WERI-Rb-1 (cell line): ENCODE measurements at regions not wholly inside any gene's neighbourhood (a gene's known extent, or its start where the extent isn't known, plus 50 kb on each side); places are given as distances from the start of the nearest gene placed in this dataset.
"Not testable (repeated sequence)": the region's sequence is repeated elsewhere in the genome, so short reads cannot be mapped to it uniquely, and the experiment has no call there.

Experiments used
- DNase-seq: peaks from one replicate; pipeline ENCODE4 v3.0.0-alpha.2; 2020
- H3K27ac ChIP-seq: fragments of 250-450 bp; sonication (Bioruptor Pico); 2 replicates; pipeline ENCODE4 v1.5.1; 2020; ENCODE audit warnings: mild to moderate bottlenecking, moderate library complexity
- H3K27me3 ChIP-seq: fragments of 250-450 bp; sonication (Bioruptor Pico); 2 replicates; pipeline ENCODE4 v1.5.1; 2021; ENCODE audit warnings: mild to moderate bottlenecking, low read depth, moderate library complexity; ENCODE audit not compliant: insufficient read depth, severe bottlenecking
- H3K36me3 ChIP-seq: fragments of 250-450 bp; sonication (Bioruptor Pico); 2 replicates; pipeline ENCODE4 v1.5.1; 2020; ENCODE audit warnings: mild to moderate bottlenecking, moderate library complexity
- H3K4me3 ChIP-seq: 2 replicates; pipeline ENCODE4 v1.5.1; 2011; ENCODE audit warnings: low read depth, mild to moderate bottlenecking, control low read depth, low read length
- H3K9me3 ChIP-seq: fragments of 250-450 bp; sonication (Bioruptor Pico); 2 replicates; pipeline ENCODE4 v1.5.1; 2021; ENCODE audit warnings: mild to moderate bottlenecking, moderate library complexity; ENCODE audit not compliant: severe bottlenecking
- TF ChIP-seq, protein P1 (sequence below): IDR thresholded peaks from 2 replicates; pipeline ENCODE4 v1.5.1; 2011; ENCODE audit warnings: low read depth, mild to moderate bottlenecking, control low read depth, inconsistent platforms, low read length

DNA sequence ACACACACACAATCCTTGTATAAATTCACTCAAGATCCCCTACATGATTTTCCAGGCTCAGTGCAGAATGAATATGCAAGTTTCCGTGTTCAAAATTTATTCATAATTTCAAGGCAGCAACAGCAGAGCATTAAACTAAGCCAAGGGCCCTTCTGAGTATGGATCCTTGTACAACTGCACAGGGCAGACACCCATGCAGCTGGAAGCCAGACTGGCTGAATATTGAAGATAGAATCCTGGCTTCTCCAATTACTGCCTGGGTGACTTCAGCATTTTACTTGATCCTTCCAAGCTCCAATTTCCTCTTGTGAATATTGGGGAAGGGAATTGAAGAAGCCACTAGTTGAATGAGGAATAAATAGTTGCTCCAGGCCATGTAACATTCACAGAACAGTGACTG is 267.9 kb upstream of the REG3G start:
- Histone ChIP-seq H3K27ac (no peak overlapping the region), H3K4me3 (no peak overlapping the region)
- TF ChIP-seq, protein P1, sequence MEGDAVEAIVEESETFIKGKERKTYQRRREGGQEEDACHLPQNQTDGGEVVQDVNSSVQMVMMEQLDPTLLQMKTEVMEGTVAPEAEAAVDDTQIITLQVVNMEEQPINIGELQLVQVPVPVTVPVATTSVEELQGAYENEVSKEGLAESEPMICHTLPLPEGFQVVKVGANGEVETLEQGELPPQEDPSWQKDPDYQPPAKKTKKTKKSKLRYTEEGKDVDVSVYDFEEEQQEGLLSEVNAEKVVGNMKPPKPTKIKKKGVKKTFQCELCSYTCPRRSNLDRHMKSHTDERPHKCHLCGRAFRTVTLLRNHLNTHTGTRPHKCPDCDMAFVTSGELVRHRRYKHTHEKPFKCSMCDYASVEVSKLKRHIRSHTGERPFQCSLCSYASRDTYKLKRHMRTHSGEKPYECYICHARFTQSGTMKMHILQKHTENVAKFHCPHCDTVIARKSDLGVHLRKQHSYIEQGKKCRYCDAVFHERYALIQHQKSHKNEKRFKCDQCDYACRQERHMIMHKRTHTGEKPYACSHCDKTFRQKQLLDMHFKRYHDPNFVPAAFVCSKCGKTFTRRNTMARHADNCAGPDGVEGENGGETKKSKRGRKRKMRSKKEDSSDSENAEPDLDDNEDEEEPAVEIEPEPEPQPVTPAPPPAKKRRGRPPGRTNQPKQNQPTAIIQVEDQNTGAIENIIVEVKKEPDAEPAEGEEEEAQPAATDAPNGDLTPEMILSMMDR = no peak

DNA sequence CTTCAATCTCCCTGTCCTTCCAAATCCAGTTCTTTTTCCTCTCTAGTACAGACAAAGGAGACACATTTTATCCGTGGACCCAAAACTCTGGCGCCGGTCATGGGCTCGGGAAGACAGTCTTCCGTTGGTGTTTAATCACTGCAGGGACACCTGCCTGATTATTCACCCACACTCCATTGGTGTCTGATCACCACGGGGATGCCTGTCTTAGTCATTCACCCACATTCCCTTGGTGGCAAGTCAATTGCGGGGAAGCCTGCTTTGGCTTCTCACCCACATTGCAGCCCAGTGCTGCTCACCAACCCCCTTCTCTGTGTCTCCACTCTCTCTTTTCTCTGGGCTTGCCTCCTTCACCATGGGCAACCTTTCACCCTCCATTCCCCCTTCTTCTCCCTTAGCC is 266.7 kb upstream of the REG3G start:
- H3K27me3 ChIP-seq, H3K27ac ChIP-seq, H3K4me3 ChIP-seq, DNase-seq, H3K36me3 ChIP-seq: not testable (repeated sequence)
- peaks cover 15% of the 10 kb centered on the region for H3K9me3 ChIP-seq

More for the DNA sequence above, 267.9 kb upstream of the REG3G start:
- H3K9me3 ChIP-seq = peaks cover 15% of the 10 kb centered on the region
- DNase-seq = no peak
- no peaks in the 10 kb centered on the region for H3K36me3 ChIP-seq
- no peaks in the 10 kb centered on the region for H3K27me3 ChIP-seq

GRCh38 chr2:78766459-78766858 is 259.0 kb upstream of the REG3G start:
- TF ChIP-seq, protein P1 = no peak
- Histone ChIP-seq H3K36me3 (no peaks in the 10 kb centered on the region), H3K27ac (no peak overlapping the region), H3K9me3 (peaks cover 9% of the 10 kb centered on the region), H3K4me3 (no peak overlapping the region), H3K27me3 (no peaks in the 10 kb centered on the region)
- DNase-seq = no peak

- Histone ChIP-seq H3K27ac (no peak overlapping the region), H3K9me3 (no peaks in the 10 kb centered on the region), H3K36me3 (no peaks in the 10 kb centered on the region), H3K4me3 (no peak overlapping the region), H3K27me3 (no peaks in the 10 kb centered on the region)
- no peak for DNase-seq
- TF ChIP-seq, protein P1 = no peak
Observed at GRCh38 chr2:78768016-78768415, 257.5 kb upstream of the REG3G start.

GRCh38 chr2:78775291-78775690 is 250.2 kb upstream of the REG3G start:
- TF ChIP-seq, protein P1 = no peak
- H3K4me3 ChIP-seq = no peak overlapping the region

GRCh38 chr2:78778756-78779510 is 246.6 kb upstream of the REG3G start:
- no peak overlapping the region for H3K4me3 ChIP-seq
- H3K27ac ChIP-seq = no peak overlapping the region
- H3K36me3 ChIP-seq = no peaks in the 10 kb centered on the region
- H3K27me3 ChIP-seq = no peaks in the 10 kb centered on the region
- no peak for DNase-seq
- TF ChIP-seq, protein P1 = no peak
- peaks cover 6% of the 10 kb centered on the region for H3K9me3 ChIP-seq

More at GRCh38 chr2:78775291-78775690, 250.2 kb upstream of the REG3G start:
- no peaks in the 10 kb centered on the region for H3K36me3 ChIP-seq
- no peak overlapping the region for H3K27ac ChIP-seq
- peaks cover 6% of the 10 kb centered on the region for H3K9me3 ChIP-seq
- no peak for DNase-seq
- no peaks in the 10 kb centered on the region for H3K27me3 ChIP-seq
